ENCODE measurements at regions not wholly inside any gene's neighbourhood (a gene's known extent, or its start where the extent isn't known, plus 50 kb on each side); places are given as distances from the start of the nearest gene placed in this dataset.

- TF ChIP-seq CTCF (IDR thresholded peaks at IDR 0.05), result no peak
Observed at GRCh38 chr4:181372014-181372413, 871.2 kb upstream of the TENM3 start.

GRCh38 chr4:181376058-181376457 is 867.1 kb upstream of the TENM3 start:
- H4K20me1 ChIP-seq (ENCODE audit: insufficient read depth, low read length), result no peaks in the 10 kb centered on the region
- H3K9me3 Mint-ChIP-seq, result peaks cover 0 to 3% (median 0%) of the 10 kb centered on the region in 7 donors
- H3K36me3 ChIP-seq (replicated peaks in 1 of 2; ENCODE audit: control insufficient read depth in 1 of 2, insufficient read depth in 2 of 2, low read length in 2 of 2), result no peaks in the 10 kb centered on the region
- H3K27me3 Mint-ChIP-seq (ENCODE audit: low read depth in 3 of 3), result no peaks in the 10 kb centered on the region
- no peak overlapping the region for H3K4me3 Mint-ChIP-seq
- no peak overlapping the region for H3K9ac ChIP-seq (ENCODE audit: insufficient read depth, low read length, poor library complexity, severe bottlenecking)
- H3K4me1 Mint-ChIP-seq, result no peaks in the 10 kb centered on the region
- no peaks in the 10 kb centered on the region for H3K27me3 ChIP-seq (ENCODE audit: control insufficient read depth in 2 of 2, insufficient read depth in 2 of 2, low read length in 2 of 2)
- intact Hi-C loops (cut with micrococcal nuclease), result no loop called here
- no peak overlapping the region for H2AFZ ChIP-seq (ENCODE audit: insufficient read depth, low read depth, low read length, poor library complexity, severe bottlenecking)
- no peak overlapping the region for H3K27ac Mint-ChIP-seq
- no peaks in the 10 kb centered on the region for H3K36me3 Mint-ChIP-seq
- H3K27ac ChIP-seq (ENCODE audit: low read depth in 1 of 2, low read length in 2 of 2), result no peak overlapping the region
- no peak for DNase-seq
- no peaks in the 10 kb centered on the region for H3K79me2 ChIP-seq (ENCODE audit: insufficient read depth, low read length)
- no peak overlapping the region for H3K4me3 ChIP-seq (replicated peaks in 1 of 3; ENCODE audit: low read depth in 2 of 3, low read length in 3 of 3)
- no peak overlapping the region for H3K4me2 ChIP-seq (replicated peaks; ENCODE audit: extremely low read depth, low read length, poor library complexity, severe bottlenecking)
- H3K9me3 ChIP-seq (replicated peaks in 1 of 2; ENCODE audit: control insufficient read depth in 1 of 2, insufficient read depth in 1 of 2, low read length in 2 of 2), result peaks cover 0 to 6% of the 10 kb centered on the region in 2 donors
- H3K4me1 ChIP-seq (ENCODE audit: control insufficient read depth in 1 of 2, insufficient read depth in 2 of 2, low read length in 2 of 2), result no peaks in the 10 kb centered on the region
- WGBS (ENCODE audit: insufficient coverage), result 82% methylated on average over 5 of the region's 8 CpGs
- no peak for TF ChIP-seq CTCF (IDR thresholded peaks at IDR 0.05)

More at GRCh38 chr4:181372014-181372413, 871.2 kb upstream of the TENM3 start:
- Mint-ChIP-seq H3K4me3 (no peak overlapping the region), H3K27ac (no peak overlapping the region), H3K27me3 (ENCODE audit: low read depth in 3 of 3) (no peaks in the 10 kb centered on the region), H3K4me1 (no peaks in the 10 kb centered on the region), H3K36me3 (no peaks in the 10 kb centered on the region), H3K9me3 (peaks cover 0 to 3% (median 0%) of the 10 kb centered on the region in 7 donors)
- Histone ChIP-seq H3K9ac (ENCODE audit: insufficient read depth, low read length, poor library complexity, severe bottlenecking) (no peak overlapping the region), H3K4me1 (ENCODE audit: control insufficient read depth in 1 of 2, insufficient read depth in 2 of 2, low read length in 2 of 2) (no peaks in the 10 kb centered on the region), H2AFZ (ENCODE audit: insufficient read depth, low read depth, low read length, poor library complexity, severe bottlenecking) (no peak overlapping the region), H4K20me1 (ENCODE audit: insufficient read depth, low read length) (no peaks in the 10 kb centered on the region), H3K27ac (ENCODE audit: low read depth in 1 of 2, low read length in 2 of 2) (no peak overlapping the region), H3K4me2 (replicated peaks; ENCODE audit: extremely low read depth, low read length, poor library complexity, severe bottlenecking) (no peak overlapping the region), H3K36me3 (replicated peaks in 1 of 2; ENCODE audit: control insufficient read depth in 1 of 2, insufficient read depth in 2 of 2, low read length in 2 of 2) (no peaks in the 10 kb centered on the region), H3K79me2 (ENCODE audit: insufficient read depth, low read length) (no peaks in the 10 kb centered on the region), H3K9me3 (replicated peaks in 1 of 2; ENCODE audit: control insufficient read depth in 1 of 2, insufficient read depth in 1 of 2, low read length in 2 of 2) (peaks cover 0 to 6% of the 10 kb centered on the region in 2 donors), H3K4me3 (replicated peaks in 1 of 3; ENCODE audit: low read depth in 2 of 3, low read length in 3 of 3) (no peak overlapping the region), H3K27me3 (ENCODE audit: control insufficient read depth in 2 of 2, insufficient read depth in 2 of 2, low read length in 2 of 2) (no peaks in the 10 kb centered on the region)
- intact Hi-C loops (cut with micrococcal nuclease), result no loop called here
- WGBS (ENCODE audit: insufficient coverage), result 66% methylated on average over 3 of the region's 3 CpGs
- DNase-seq, result no peak

Measured in CD14-positive monocyte (primary cell).